Activated CD8-positive, alpha-beta memory T cell treated with anti-CD3 and anti-CD28 coated beads, Interleukin-2, amount 50 U/mL, for 24 hours (primary cell): ENCODE measurements at regions not wholly inside any gene's neighbourhood (a gene's known extent, or its start where the extent isn't known, plus 50 kb on each side); places are given as distances from the start of the nearest gene placed in this dataset.

Experiments
- DNase-seq: peaks from one replicate; pipeline ENCODE4 v3.0.0-alpha.2; 2020; ENCODE audit errors: extremely low read depth

GRCh38 chr7:155921804-155922066 lies 109.5 kb upstream of the SHH start:
- DNase-seq = no peak

- DNase-seq = no peak
These were observed 109.0 kb upstream of the SHH start for GRCh38 chr7:155921086-155921803.

- DNase-seq = no peak
These were observed 107.8 kb upstream of the SHH start for GRCh38 chr7:155920068-155920461.

- no peak for DNase-seq
These were observed 107.3 kb upstream of the SHH start for GRCh38 chr7:155919391-155920067.

GRCh38 chr7:155918720-155919390 lies 106.6 kb upstream of the SHH start:
- no peak for DNase-seq

- no peak for DNase-seq
These were observed 105.7 kb upstream of the SHH start for GRCh38 chr7:155917836-155918430.

GRCh38 chr7:155916926-155917655 lies 104.8 kb upstream of the SHH start:
- DNase-seq = no peak

- no peak for DNase-seq
These were observed 102.1 kb upstream of the SHH start for GRCh38 chr7:155914341-155914740.

GRCh38 chr7:155913719-155914118 lies 101.5 kb upstream of the SHH start:
- no peak for DNase-seq

- DNase-seq = no peak
These were observed 101.0 kb upstream of the SHH start for GRCh38 chr7:155913291-155913690.

GRCh38 chr7:155911471-155912105 lies 99.3 kb upstream of the SHH start:
- no peak for DNase-seq

GRCh38 chr7:155908385-155908784 lies 96.1 kb upstream of the SHH start:
- no peak for DNase-seq

- no peak for DNase-seq
These were observed 95.4 kb upstream of the SHH start for GRCh38 chr7:155907450-155908200.

- DNase-seq = no peak
These were observed 88.9 kb upstream of the SHH start for GRCh38 chr7:155901176-155901575.

GRCh38 chr7:155899596-155899995 lies 87.3 kb upstream of the SHH start:
- DNase-seq = no peak

GRCh38 chr7:155897758-155898386 lies 85.6 kb upstream of the SHH start:
- no peak for DNase-seq

GRCh38 chr7:155896531-155897263 lies 84.4 kb upstream of the SHH start:
- no peak for DNase-seq

GRCh38 chr7:155893664-155894063 lies 81.4 kb upstream of the SHH start:
- no peak for DNase-seq

- no peak for DNase-seq
These were observed 80.9 kb upstream of the SHH start for GRCh38 chr7:155893176-155893575.
